ENCODE measurements at regions not wholly inside any gene's neighbourhood (a gene's known extent, or its start where the extent isn't known, plus 50 kb on each side); places are given as distances from the start of the nearest gene placed in this dataset.

DNA sequence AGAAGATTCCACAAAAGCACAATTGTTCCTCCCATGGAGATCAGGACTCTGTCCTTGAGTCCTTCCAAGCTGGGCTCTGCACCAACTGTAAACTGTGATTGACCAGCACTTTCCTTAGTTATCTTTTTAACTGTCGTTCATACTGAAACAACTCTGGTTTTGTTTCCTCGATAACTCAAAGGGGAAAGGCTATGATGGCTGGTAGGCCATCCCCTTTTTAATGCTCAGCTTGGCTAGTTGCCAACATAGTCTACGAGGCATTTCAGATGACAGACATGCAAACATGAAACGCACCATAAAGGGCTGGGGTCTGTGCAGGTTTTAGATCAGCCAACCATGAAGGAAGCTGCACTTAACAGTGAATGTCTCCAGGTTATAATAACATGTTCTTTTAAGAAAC, 497.1 kb upstream of the ARID1B start:
- Histone ChIP-seq H3K4me3 (ENCODE audit: low read depth in 1 of 2, low read length in 2 of 2) (no peak overlapping the region), H3K27ac (ENCODE audit: low read depth in 2 of 2, low read length in 1 of 2) (no peak overlapping the region), H3K27me3 (ENCODE audit: control insufficient read depth in 1 of 2, insufficient read depth in 2 of 2, low read length in 2 of 2) (no peaks in the 10 kb centered on the region), H3K9me3 (ENCODE audit: control insufficient read depth in 2 of 2, insufficient read depth in 1 of 2, low read depth in 1 of 2, low read length in 1 of 2) (no peaks in the 10 kb centered on the region), H3K4me1 (ENCODE audit: control insufficient read depth in 2 of 2, insufficient read depth in 2 of 2, low read length in 1 of 2) (no peaks in the 10 kb centered on the region), H3K36me3 (ENCODE audit: control insufficient read depth in 2 of 2, insufficient read depth in 2 of 2, low read length in 1 of 2) (no peaks in the 10 kb centered on the region)
- 50 to 60% methylated on average over 4 of the region's 4 CpGs for WGBS, 2 donors

GRCh38 chr6:156279261-156279969, 497.8 kb upstream of the ARID1B start:
- Histone ChIP-seq H3K4me1 (ENCODE audit: control insufficient read depth in 2 of 2, insufficient read depth in 2 of 2, low read length in 1 of 2) (no peaks in the 10 kb centered on the region), H3K4me3 (ENCODE audit: low read depth in 1 of 2, low read length in 2 of 2) (no peak overlapping the region), H3K36me3 (ENCODE audit: control insufficient read depth in 2 of 2, insufficient read depth in 2 of 2, low read length in 1 of 2) (no peaks in the 10 kb centered on the region), H3K27me3 (ENCODE audit: control insufficient read depth in 1 of 2, insufficient read depth in 2 of 2, low read length in 2 of 2) (no peaks in the 10 kb centered on the region), H3K27ac (ENCODE audit: low read depth in 2 of 2, low read length in 1 of 2) (no peak overlapping the region), H3K9me3 (ENCODE audit: control insufficient read depth in 2 of 2, insufficient read depth in 1 of 2, low read depth in 1 of 2, low read length in 1 of 2) (no peaks in the 10 kb centered on the region)
- 65 to 66% methylated on average over 3 of the region's 3 CpGs for WGBS, 2 donors

DNA sequence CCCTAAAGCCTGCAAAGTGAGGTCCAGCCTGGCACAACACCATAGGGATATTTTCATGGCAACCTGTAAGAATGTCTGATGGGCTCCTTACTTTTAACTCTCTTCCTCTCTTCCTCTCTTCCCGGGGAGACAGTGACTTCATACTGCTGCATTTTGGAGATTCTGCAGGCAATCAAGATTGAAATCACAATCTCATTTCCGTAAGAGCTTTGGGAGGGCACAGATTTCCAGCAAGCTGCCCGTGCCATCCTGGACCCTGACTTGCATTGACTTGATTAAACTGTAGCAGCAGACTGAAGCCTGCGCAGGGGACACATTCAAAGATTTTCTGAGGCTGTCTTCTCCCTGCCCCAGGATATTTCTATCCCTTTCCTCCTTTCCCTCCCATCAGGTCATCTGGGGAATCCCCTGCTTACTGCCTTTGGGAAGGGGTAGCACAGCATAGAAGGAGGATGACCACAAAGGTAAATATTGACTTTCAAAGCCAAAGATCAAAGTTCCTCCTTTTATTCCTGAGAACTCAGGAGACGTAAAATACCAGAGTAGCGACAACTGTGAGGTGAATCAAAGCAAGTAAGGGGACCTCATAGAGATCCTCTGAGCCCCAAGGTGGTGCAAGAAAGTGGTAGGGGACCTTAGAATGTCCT, 504.0 kb upstream of the ARID1B start:
- H3K4me3 ChIP-seq (ENCODE audit: low read depth in 1 of 2, low read length in 2 of 2): no peak overlapping the region
- H3K4me1 ChIP-seq (ENCODE audit: control insufficient read depth in 2 of 2, insufficient read depth in 2 of 2, low read length in 1 of 2): no peaks in the 10 kb centered on the region
- no peaks in the 10 kb centered on the region for H3K9me3 ChIP-seq (ENCODE audit: control insufficient read depth in 2 of 2, insufficient read depth in 1 of 2, low read depth in 1 of 2, low read length in 1 of 2)
- H3K36me3 ChIP-seq (ENCODE audit: control insufficient read depth in 2 of 2, insufficient read depth in 2 of 2, low read length in 1 of 2): no peaks in the 10 kb centered on the region
- no peak overlapping the region for H3K27ac ChIP-seq (ENCODE audit: low read depth in 2 of 2, low read length in 1 of 2)
- WGBS, 2 donors: 83 to 92% methylated on average over 6 of the region's 6 CpGs
- no peaks in the 10 kb centered on the region for H3K27me3 ChIP-seq (ENCODE audit: control insufficient read depth in 1 of 2, insufficient read depth in 2 of 2, low read length in 2 of 2)

DNA sequence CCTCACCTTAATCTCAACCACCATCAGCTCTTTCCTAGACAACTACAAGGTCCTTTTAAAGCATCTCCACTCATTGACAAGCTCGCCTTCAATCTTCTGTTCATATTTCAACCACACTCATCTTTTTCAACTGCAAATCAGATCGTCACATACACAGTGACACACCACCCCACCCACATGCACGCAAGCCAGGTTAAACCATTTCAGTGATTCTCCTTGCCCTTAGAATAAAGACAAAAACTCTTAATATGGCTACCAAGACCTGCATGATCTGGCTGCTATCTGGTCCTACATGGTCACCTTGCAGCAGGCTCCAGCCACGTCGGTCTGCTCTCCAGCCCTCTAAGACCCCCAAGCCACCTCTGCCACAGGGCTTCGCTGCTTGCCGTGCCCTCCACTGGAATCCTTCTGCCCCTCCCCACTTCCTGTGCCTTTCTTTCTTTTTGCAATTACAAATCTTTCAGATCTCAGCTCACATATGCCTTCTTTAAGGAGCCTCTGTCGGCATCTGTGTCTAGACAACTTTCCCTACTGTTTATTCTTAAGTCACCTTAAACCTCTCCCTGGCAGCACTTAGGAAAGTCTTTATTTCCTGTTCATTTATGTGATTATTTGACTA, 507.3 kb upstream of the ARID1B start:
- Histone ChIP-seq H3K9me3 (ENCODE audit: control insufficient read depth in 2 of 2, insufficient read depth in 1 of 2, low read depth in 1 of 2, low read length in 1 of 2) (no peaks in the 10 kb centered on the region), H3K36me3 (ENCODE audit: control insufficient read depth in 2 of 2, insufficient read depth in 2 of 2, low read length in 1 of 2) (no peaks in the 10 kb centered on the region), H3K27ac (ENCODE audit: low read depth in 2 of 2, low read length in 1 of 2) (no peak overlapping the region), H3K4me1 (ENCODE audit: control insufficient read depth in 2 of 2, insufficient read depth in 2 of 2, low read length in 1 of 2) (no peaks in the 10 kb centered on the region), H3K4me3 (ENCODE audit: low read depth in 1 of 2, low read length in 2 of 2) (no peak overlapping the region), H3K27me3 (ENCODE audit: control insufficient read depth in 1 of 2, insufficient read depth in 2 of 2, low read length in 2 of 2) (no peaks in the 10 kb centered on the region)
- WGBS, 2 donors: 72 to 79% methylated on average over 8 of the region's 8 CpGs

DNA sequence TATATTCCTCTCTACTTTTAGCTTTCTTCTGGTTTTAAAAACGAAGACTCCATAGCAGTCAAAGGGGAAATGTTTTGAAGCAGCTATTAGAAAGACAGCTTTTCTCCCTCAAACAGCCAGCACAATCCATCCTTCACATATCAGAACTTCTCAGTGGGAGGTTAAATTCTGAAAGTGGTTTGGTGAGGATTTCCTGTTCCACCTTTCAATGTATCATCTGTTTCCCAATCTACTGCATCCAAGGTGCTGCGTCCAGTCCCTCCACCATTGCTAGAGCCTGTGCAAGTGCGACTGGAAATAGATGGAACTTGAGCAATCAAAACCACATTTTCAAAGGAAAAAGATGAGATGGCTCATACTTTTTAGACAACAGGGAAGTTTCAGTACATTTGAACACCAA, 508.3 kb upstream of the ARID1B start:
- H3K36me3 ChIP-seq (ENCODE audit: control insufficient read depth in 2 of 2, insufficient read depth in 2 of 2, low read length in 1 of 2): no peaks in the 10 kb centered on the region
- H3K27me3 ChIP-seq (ENCODE audit: control insufficient read depth in 1 of 2, insufficient read depth in 2 of 2, low read length in 2 of 2): no peaks in the 10 kb centered on the region
- H3K4me1 ChIP-seq (ENCODE audit: control insufficient read depth in 2 of 2, insufficient read depth in 2 of 2, low read length in 1 of 2): no peaks in the 10 kb centered on the region
- no peak overlapping the region for H3K27ac ChIP-seq (ENCODE audit: low read depth in 2 of 2, low read length in 1 of 2)
- no peaks in the 10 kb centered on the region for H3K9me3 ChIP-seq (ENCODE audit: control insufficient read depth in 2 of 2, insufficient read depth in 1 of 2, low read depth in 1 of 2, low read length in 1 of 2)
- 71 to 72% methylated on average over 3 of the region's 3 CpGs for WGBS, 2 donors
- no peak overlapping the region for H3K4me3 ChIP-seq (ENCODE audit: low read depth in 1 of 2, low read length in 2 of 2)

GRCh38 chr6:156262014-156262413, 515.2 kb upstream of the ARID1B start:
- Histone ChIP-seq H3K27ac (ENCODE audit: low read depth in 2 of 2, low read length in 1 of 2) (no peak overlapping the region), H3K4me1 (ENCODE audit: control insufficient read depth in 2 of 2, insufficient read depth in 2 of 2, low read length in 1 of 2) (no peaks in the 10 kb centered on the region), H3K4me3 (ENCODE audit: low read depth in 1 of 2, low read length in 2 of 2) (no peak overlapping the region), H3K36me3 (ENCODE audit: control insufficient read depth in 2 of 2, insufficient read depth in 2 of 2, low read length in 1 of 2) (no peaks in the 10 kb centered on the region), H3K9me3 (ENCODE audit: control insufficient read depth in 2 of 2, insufficient read depth in 1 of 2, low read depth in 1 of 2, low read length in 1 of 2) (no peaks in the 10 kb centered on the region), H3K27me3 (ENCODE audit: control insufficient read depth in 1 of 2, insufficient read depth in 2 of 2, low read length in 2 of 2) (no peaks in the 10 kb centered on the region)
- WGBS, 2 donors: 34 to 35% methylated on average over 3 of the region's 3 CpGs

GRCh38 chr6:156260815-156261214, 516.4 kb upstream of the ARID1B start:
- Histone ChIP-seq H3K27ac (ENCODE audit: low read depth in 2 of 2, low read length in 1 of 2) (no peak overlapping the region), H3K4me3 (ENCODE audit: low read depth in 1 of 2, low read length in 2 of 2) (no peak overlapping the region), H3K36me3 (ENCODE audit: control insufficient read depth in 2 of 2, insufficient read depth in 2 of 2, low read length in 1 of 2) (no peaks in the 10 kb centered on the region), H3K27me3 (ENCODE audit: control insufficient read depth in 1 of 2, insufficient read depth in 2 of 2, low read length in 2 of 2) (no peaks in the 10 kb centered on the region), H3K4me1 (ENCODE audit: control insufficient read depth in 2 of 2, insufficient read depth in 2 of 2, low read length in 1 of 2) (no peaks in the 10 kb centered on the region), H3K9me3 (ENCODE audit: control insufficient read depth in 2 of 2, insufficient read depth in 1 of 2, low read depth in 1 of 2, low read length in 1 of 2) (no peaks in the 10 kb centered on the region)
- WGBS, 2 donors: 64 to 82% methylated on average over 3 of the region's 3 CpGs

DNA sequence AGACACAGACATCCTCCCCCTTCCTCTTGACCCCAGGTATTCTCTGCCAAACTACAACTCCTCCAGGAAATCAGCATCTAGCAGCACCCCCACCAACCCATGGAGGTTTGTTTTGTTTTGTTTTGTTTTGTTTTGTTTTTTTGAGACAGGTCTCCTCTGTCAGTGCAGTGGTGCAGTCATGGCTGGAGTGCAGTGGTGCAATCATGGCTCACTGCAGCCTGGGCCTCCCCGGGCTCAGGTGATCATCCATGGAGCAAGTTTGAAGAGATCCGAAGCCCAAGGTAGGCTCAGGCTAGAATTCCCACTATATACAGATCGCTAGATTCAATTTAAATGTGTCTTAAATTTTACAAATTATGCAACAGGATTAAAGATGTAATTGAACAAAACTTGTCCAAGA, 518.2 kb upstream of the ARID1B start:
- H3K36me3 ChIP-seq (ENCODE audit: control insufficient read depth in 2 of 2, insufficient read depth in 2 of 2, low read length in 1 of 2): no peaks in the 10 kb centered on the region
- no peak overlapping the region for H3K4me3 ChIP-seq (ENCODE audit: low read depth in 1 of 2, low read length in 2 of 2)
- H3K4me1 ChIP-seq (ENCODE audit: control insufficient read depth in 2 of 2, insufficient read depth in 2 of 2, low read length in 1 of 2): no peaks in the 10 kb centered on the region
- H3K27me3 ChIP-seq (ENCODE audit: control insufficient read depth in 1 of 2, insufficient read depth in 2 of 2, low read length in 2 of 2): no peaks in the 10 kb centered on the region
- H3K9me3 ChIP-seq (ENCODE audit: control insufficient read depth in 2 of 2, insufficient read depth in 1 of 2, low read depth in 1 of 2, low read length in 1 of 2): no peaks in the 10 kb centered on the region
- WGBS, 2 donors: 70 to 91% methylated on average over 3 of the region's 3 CpGs
- H3K27ac ChIP-seq (ENCODE audit: low read depth in 2 of 2, low read length in 1 of 2): no peak overlapping the region

DNA sequence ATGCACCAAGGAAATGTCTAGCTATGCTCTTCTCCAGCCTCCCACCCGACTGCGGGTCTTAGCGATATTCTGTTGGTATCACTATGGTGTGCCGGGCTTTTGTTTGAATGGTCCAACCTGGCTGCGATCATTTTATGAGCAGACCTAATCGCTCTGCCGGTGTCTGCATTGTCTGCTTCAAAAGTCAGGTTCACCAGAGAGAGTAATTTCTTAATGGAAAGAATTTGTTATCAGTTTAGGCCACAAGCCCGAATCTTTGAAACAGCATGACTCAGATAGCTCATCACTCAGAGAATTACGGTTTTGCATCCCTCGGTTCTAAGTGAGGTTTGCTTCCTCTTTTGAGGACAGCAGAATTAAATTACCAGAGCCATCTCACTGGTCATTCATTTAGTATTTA, 521.0 kb upstream of the ARID1B start:
- Histone ChIP-seq H3K27me3 (ENCODE audit: control insufficient read depth in 1 of 2, insufficient read depth in 2 of 2, low read length in 2 of 2) (no peaks in the 10 kb centered on the region), H3K4me1 (ENCODE audit: control insufficient read depth in 2 of 2, insufficient read depth in 2 of 2, low read length in 1 of 2) (no peaks in the 10 kb centered on the region), H3K9me3 (ENCODE audit: control insufficient read depth in 2 of 2, insufficient read depth in 1 of 2, low read depth in 1 of 2, low read length in 1 of 2) (no peaks in the 10 kb centered on the region), H3K27ac (ENCODE audit: low read depth in 2 of 2, low read length in 1 of 2) (no peak overlapping the region), H3K36me3 (ENCODE audit: control insufficient read depth in 2 of 2, insufficient read depth in 2 of 2, low read length in 1 of 2) (no peaks in the 10 kb centered on the region), H3K4me3 (ENCODE audit: low read depth in 1 of 2, low read length in 2 of 2) (no peak overlapping the region)
- 85 to 88% methylated on average over 10 of the region's 10 CpGs for WGBS, 2 donors

DNA sequence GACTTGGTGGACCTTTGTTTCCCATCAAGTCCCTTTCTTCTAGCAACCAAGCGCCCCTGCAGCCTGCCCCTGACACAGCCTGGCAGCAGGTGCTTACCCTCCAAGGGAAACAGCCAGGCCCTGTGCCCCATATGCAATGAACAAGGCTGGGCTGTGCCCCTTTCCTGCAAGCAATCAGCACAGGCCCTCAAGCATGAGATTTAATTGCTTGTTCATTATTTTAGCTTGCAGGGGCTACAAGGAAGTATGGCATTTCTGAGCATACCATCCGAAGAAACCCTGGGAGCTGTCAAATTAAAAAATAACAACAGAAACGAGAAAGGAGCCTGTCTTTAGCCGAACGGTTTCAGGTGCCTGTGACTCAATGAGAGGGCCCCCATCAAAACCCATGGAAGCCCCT, 522.9 kb upstream of the ARID1B start:
- no peaks in the 10 kb centered on the region for H3K9me3 ChIP-seq (ENCODE audit: control insufficient read depth in 2 of 2, insufficient read depth in 1 of 2, low read depth in 1 of 2, low read length in 1 of 2)
- H3K4me1 ChIP-seq (ENCODE audit: control insufficient read depth in 2 of 2, insufficient read depth in 2 of 2, low read length in 1 of 2): no peaks in the 10 kb centered on the region
- H3K27ac ChIP-seq (ENCODE audit: low read depth in 2 of 2, low read length in 1 of 2): no peak overlapping the region
- no peaks in the 10 kb centered on the region for H3K36me3 ChIP-seq (ENCODE audit: control insufficient read depth in 2 of 2, insufficient read depth in 2 of 2, low read length in 1 of 2)
- H3K4me3 ChIP-seq (ENCODE audit: low read depth in 1 of 2, low read length in 2 of 2): no peak overlapping the region
- no peaks in the 10 kb centered on the region for H3K27me3 ChIP-seq (ENCODE audit: control insufficient read depth in 1 of 2, insufficient read depth in 2 of 2, low read length in 2 of 2)
- 91 to 92% methylated on average over 5 of the region's 5 CpGs for WGBS, 2 donors
